Astrocyte of the spinal cord (primary cell): ENCODE measurements at regions not wholly inside any gene's neighbourhood (a gene's known extent, or its start where the extent isn't known, plus 50 kb on each side); places are given as distances from the start of the nearest gene placed in this dataset.

Experiments
- DNase-seq: peaks from one replicate; pipeline ENCODE4 v3.0.0; 2011; ENCODE audit warnings: low read depth, low spot score
- H3K4me3 ChIP-seq: 2 replicates; pipeline ENCODE4 v1.5.1; 2011; ENCODE audit warnings: low read depth, mild to moderate bottlenecking, low read length, moderate library complexity
- CTCF ChIP-seq: IDR thresholded peaks from 2 replicates; pipeline ENCODE4 v1.5.1; 2012; ENCODE audit warnings: low read depth, mild to moderate bottlenecking, low read length, inconsistent platforms
- in situ Hi-C: cut with HindIII; loops from 2 replicates; pipeline ENCODE4 v1.10.0; 2017; ENCODE audit warnings: low sequenced_read_pairs

- no peak for DNase-seq
- in situ Hi-C loops, result no loop called here
- no peak for TF ChIP-seq CTCF
- H3K4me3 ChIP-seq, result no peak overlapping the region
Measured at GRCh38 chr12:114140576-114140975, 174.5 kb upstream of the RBM19 start.

- in situ Hi-C loops, result no loop called here
- no peak overlapping the region for H3K4me3 ChIP-seq
- no peak for TF ChIP-seq CTCF
- no peak for DNase-seq
Measured at GRCh38 chr12:114136631-114137030, 170.5 kb upstream of the RBM19 start.

- TF ChIP-seq CTCF, result no peak
- in situ Hi-C loops, result no loop called here
- no peak for DNase-seq
- H3K4me3 ChIP-seq, result no peak overlapping the region
Measured at GRCh38 chr12:114134922-114135321, 168.8 kb upstream of the RBM19 start.

- TF ChIP-seq CTCF, result no peak
- DNase-seq, result no peak
- no peak overlapping the region for H3K4me3 ChIP-seq
- in situ Hi-C loops, result no loop called here
Measured at GRCh38 chr12:114131824-114132223, 165.7 kb upstream of the RBM19 start.

GRCh38 chr12:114123108-114123507 lies 157.0 kb upstream of the RBM19 start:
- H3K4me3 ChIP-seq, result no peak overlapping the region
- DNase-seq, result no peak
- in situ Hi-C loops, result no loop called here
- TF ChIP-seq CTCF, result no peak

- no peak for DNase-seq
Measured at GRCh38 chr12:114122016-114122415, 155.9 kb upstream of the RBM19 start.

More at GRCh38 chr12:114122016-114122415, 155.9 kb upstream of the RBM19 start:
- TF ChIP-seq CTCF, result no peak
- H3K4me3 ChIP-seq, result no peak overlapping the region
- in situ Hi-C loops, result no loop called here
